ENCODE measurements at regions not wholly inside any gene's neighbourhood (a gene's known extent, or its start where the extent isn't known, plus 50 kb on each side); places are given as distances from the start of the nearest gene placed in this dataset.
"Not testable (repeated sequence)": the region's sequence is repeated elsewhere in the genome, so short reads cannot be mapped to it uniquely, and the experiment has no call there.

GRCh38 chr4:82090717-82091116 is 283.1 kb downstream of the HNRNPD start:
- TF ChIP-seq CTCF (conservative IDR thresholded peaks at IDR 0.05; ENCODE audit: low read length): no peak
- DNase-seq (ENCODE audit: low read depth): no peak
- H3K4me3 ChIP-seq (ENCODE audit: low read length): no peak overlapping the region

DNA sequence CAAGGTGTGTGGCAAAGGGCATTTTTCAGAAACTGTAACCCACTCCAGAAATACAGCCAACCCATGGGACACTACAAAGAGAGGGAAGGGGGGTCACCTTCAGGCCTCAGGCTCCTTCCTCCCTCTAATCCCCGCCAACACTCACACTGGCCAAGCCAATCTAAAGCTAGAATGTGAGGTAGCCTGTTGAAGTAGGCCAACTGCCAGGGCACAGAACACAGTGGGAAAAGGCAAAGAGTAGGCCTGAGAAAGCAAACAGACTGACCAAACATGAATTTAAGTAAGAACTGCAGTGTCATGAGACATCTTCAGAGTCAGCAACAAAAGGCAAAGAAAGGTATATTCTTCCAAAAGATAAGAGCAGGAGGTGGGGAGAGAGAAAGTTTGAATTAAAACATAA is 289.0 kb downstream of the HNRNPD start:
- no peak for DNase-seq (ENCODE audit: low read depth)
- H3K4me3 ChIP-seq (ENCODE audit: low read length): no peak overlapping the region
- TF ChIP-seq CTCF (conservative IDR thresholded peaks at IDR 0.05; ENCODE audit: low read length): no peak

DNA sequence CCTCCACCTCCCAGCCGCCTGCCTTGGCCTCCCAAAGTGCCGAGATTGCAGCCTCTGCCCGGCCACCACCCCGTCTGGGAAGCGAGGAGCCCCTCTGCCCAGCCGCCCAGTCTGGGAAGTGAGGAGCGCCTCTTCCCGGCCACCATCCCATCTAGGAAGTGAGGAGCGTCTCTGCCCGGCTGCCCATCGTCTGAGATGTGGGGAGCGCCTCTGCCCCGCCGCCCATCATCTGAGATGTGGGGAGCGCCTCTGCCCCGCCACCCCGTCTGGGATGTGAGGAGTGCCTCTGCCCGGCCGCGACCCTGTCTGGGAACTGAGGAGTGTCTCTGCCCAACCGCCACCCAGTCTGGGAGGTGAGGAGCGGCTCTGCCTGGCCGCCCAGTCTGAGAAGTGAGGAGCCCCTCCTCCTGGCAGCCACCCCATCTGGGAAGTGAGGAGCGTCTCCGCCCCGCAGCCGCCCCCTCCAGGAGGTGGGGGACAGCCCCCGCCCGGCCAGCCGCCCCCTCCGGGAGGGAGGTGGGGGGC is 296.3 kb downstream of the HNRNPD start:
- DNase-seq (ENCODE audit: low read depth); H3K4me3 ChIP-seq (ENCODE audit: low read length): not testable (repeated sequence)

DNA sequence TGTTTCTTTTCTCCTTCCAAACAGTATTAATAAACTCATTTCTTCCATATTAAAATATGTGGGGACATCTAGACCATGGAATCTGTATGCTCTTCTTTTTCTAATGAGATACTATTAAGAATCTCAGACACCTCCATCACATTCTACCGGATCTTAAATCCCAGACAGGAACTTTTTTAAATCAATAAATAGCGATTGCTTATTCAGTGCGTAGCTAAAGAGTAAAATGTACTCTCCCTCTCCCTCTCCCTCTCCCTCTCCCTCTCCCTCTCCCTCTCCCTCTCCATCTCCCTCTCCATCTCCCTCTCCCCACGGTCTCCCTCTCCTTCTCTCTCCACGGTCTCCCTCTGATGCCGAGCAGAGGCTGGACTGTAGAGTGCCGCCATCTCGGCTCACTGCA is 297.0 kb downstream of the HNRNPD start:
- no peak for DNase-seq (ENCODE audit: low read depth)
- no peak overlapping the region for H3K4me3 ChIP-seq (ENCODE audit: low read length)
- no peak for TF ChIP-seq CTCF (conservative IDR thresholded peaks at IDR 0.05; ENCODE audit: low read length)

GRCh38 chr4:82076359-82076758 is 297.4 kb downstream of the HNRNPD start:
- H3K4me3 ChIP-seq (ENCODE audit: low read length): no peak overlapping the region
- no peak for DNase-seq (ENCODE audit: low read depth)
- no peak for TF ChIP-seq CTCF (conservative IDR thresholded peaks at IDR 0.05; ENCODE audit: low read length)

GRCh38 chr4:82071951-82072350 is 301.8 kb downstream of the HNRNPD start:
- H3K4me3 ChIP-seq (ENCODE audit: low read length): no peak overlapping the region
- no peak for TF ChIP-seq CTCF (conservative IDR thresholded peaks at IDR 0.05; ENCODE audit: low read length)
- no peak for DNase-seq (ENCODE audit: low read depth)

DNA sequence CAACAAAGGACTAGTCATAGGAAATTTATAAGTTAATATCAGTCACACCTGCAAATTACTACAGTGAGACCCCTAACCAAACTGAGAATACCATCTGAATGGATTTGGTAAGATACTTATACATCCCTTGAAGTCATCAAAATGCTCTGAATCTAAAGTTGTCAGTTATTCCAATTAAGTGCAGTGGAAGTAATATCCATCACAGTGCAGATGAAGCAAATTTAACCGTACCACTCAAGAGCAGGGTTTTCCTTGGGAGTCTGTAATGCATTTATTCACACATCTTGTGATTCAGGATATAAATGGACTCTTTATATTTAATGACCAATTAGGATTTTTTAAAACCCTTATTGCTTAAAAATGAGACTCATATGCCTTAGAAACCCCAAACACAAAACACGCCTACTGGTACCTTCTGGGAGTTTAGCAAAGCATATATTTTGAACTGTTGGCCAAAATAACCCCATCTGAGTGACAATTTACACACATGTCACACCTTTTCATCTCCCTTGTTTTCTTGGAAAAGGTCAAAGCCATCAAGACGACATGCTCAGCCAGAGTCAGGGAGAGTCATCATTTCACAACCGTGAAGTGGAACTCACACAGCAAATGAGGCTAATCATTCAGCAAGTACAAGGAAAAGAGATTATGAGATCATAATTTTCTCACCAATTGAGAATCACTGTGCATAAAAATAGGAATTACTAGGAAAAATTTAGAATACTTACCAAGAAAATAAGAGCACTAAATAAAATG is 303.7 kb downstream of the HNRNPD start:
- no peak for DNase-seq (ENCODE audit: low read depth)
- TF ChIP-seq CTCF (conservative IDR thresholded peaks at IDR 0.05; ENCODE audit: low read length): no peak
- no peak overlapping the region for H3K4me3 ChIP-seq (ENCODE audit: low read length)

Measured in AG10803 (cell line).